Skeletal muscle tissue (tissue), 3 donors: ENCODE measurements at regions not wholly inside any gene's neighbourhood (a gene's known extent, or its start where the extent isn't known, plus 50 kb on each side); places are given as distances from the start of the nearest gene placed in this dataset.
"Not testable (repeated sequence)": the region's sequence is repeated elsewhere in the genome, so short reads cannot be mapped to it uniquely, and the experiment has no call there.

Source experiments
- H3K27ac ChIP-seq: one replicate; pipeline ENCODE4 v1.7.0; 2013; ENCODE audit warnings: mild to moderate bottlenecking, low read depth, low read length, inconsistent platforms
- H3K27me3 ChIP-seq, 3 donors: one replicate each; pipeline ENCODE4 v1.7.0; 2013; ENCODE audit warnings: low read length in 3 of 3; ENCODE audit not compliant: control insufficient read depth in 3 of 3, insufficient read depth in 3 of 3
- H3K36me3 ChIP-seq, 3 donors: one replicate each; pipeline ENCODE4 v1.7.0; 2013; ENCODE audit warnings: low read length in 3 of 3; ENCODE audit not compliant: control insufficient read depth in 3 of 3, insufficient read depth in 3 of 3
- H3K4me1 ChIP-seq, 3 donors: one replicate each; pipeline ENCODE4 v1.7.0; 2013; ENCODE audit warnings: low read length in 3 of 3, mild to moderate bottlenecking in 3 of 3; ENCODE audit not compliant: control insufficient read depth in 3 of 3, insufficient read depth in 3 of 3
- H3K4me3 ChIP-seq, 3 donors: one replicate each; pipeline ENCODE4 v1.7.0; 2013; ENCODE audit warnings: low read length in 3 of 3
- H3K9ac ChIP-seq, 3 donors: one replicate each; pipeline ENCODE4 v1.7.0; 2013; ENCODE audit warnings: low read length in 3 of 3, mild to moderate bottlenecking in 3 of 3, moderate library complexity in 2 of 3, low read depth in 1 of 3
- H3K9me3 ChIP-seq, 3 donors: one replicate each; pipeline ENCODE4 v1.7.0; 2013; ENCODE audit warnings: low read length in 3 of 3; ENCODE audit not compliant: control insufficient read depth in 3 of 3
- donor health status: Osteomylitis.

DNA sequence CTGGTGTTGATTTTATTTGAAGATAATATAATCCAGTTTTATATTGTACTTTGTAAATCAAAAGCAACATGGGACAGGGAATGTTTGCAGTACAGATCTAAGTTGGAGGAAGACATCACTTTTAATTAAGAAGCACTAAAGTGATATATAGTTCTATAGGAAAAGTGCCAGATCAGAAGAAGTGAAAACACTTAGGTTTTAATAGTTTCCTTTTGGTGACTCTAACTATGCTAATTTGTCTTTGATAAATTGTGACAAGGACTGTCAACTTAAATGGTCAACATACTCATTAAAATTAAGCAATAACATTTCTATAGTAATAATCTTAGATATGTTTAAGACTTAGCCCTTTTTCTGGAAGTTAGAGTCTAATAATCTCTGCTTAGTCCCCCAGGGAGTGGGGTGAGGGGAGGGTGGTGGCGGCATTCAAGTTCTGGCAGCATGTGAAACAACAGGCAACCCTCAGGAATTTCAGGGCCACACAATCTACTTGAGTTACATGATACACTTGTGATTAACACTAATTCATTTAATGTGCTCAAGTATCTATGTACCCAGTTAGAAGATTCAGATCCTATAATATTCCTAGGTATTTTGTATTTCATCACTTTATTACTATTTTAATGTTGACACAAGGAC is 1026.5 kb downstream of the NR2F1-AS1 start:
- Histone ChIP-seq H3K4me1 (no peaks in the 10 kb centered on the region), H3K4me3 (no peak overlapping the region)

DNA sequence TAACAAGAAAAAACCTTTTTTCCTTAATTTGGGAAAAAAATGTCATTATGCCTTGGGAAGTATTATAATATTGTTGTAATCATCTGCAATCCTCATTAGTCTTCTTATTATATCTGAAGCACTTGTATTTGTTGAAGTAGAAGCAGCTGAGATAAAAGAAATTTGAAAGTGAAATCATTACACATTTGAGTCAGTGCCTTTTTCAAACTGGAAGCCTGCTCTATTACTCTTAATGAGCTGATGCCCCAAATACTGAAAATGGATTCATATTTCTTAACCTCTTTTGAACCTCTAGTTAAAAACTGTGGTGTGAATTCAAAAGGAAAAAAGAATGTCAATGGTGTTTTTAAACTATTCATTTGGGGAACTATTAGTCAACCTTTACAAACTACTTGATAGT is 1027.7 kb downstream of the NR2F1-AS1 start:
- H3K36me3 ChIP-seq, result no peaks in the 10 kb centered on the region
- H3K4me1 ChIP-seq, result no peaks in the 10 kb centered on the region
- H3K4me3 ChIP-seq, result no peak overlapping the region
- H3K9me3 ChIP-seq, result no peaks in the 10 kb centered on the region
- no peak overlapping the region for H3K27ac ChIP-seq
- H3K27me3 ChIP-seq, result no peaks in the 10 kb centered on the region
- no peak overlapping the region for H3K9ac ChIP-seq

More for the DNA sequence above, 1026.5 kb downstream of the NR2F1-AS1 start:
- Histone ChIP-seq H3K27me3 (no peaks in the 10 kb centered on the region), H3K36me3 (no peaks in the 10 kb centered on the region), H3K9ac (no peak overlapping the region), H3K27ac (no peak overlapping the region), H3K9me3 (no peaks in the 10 kb centered on the region)

DNA sequence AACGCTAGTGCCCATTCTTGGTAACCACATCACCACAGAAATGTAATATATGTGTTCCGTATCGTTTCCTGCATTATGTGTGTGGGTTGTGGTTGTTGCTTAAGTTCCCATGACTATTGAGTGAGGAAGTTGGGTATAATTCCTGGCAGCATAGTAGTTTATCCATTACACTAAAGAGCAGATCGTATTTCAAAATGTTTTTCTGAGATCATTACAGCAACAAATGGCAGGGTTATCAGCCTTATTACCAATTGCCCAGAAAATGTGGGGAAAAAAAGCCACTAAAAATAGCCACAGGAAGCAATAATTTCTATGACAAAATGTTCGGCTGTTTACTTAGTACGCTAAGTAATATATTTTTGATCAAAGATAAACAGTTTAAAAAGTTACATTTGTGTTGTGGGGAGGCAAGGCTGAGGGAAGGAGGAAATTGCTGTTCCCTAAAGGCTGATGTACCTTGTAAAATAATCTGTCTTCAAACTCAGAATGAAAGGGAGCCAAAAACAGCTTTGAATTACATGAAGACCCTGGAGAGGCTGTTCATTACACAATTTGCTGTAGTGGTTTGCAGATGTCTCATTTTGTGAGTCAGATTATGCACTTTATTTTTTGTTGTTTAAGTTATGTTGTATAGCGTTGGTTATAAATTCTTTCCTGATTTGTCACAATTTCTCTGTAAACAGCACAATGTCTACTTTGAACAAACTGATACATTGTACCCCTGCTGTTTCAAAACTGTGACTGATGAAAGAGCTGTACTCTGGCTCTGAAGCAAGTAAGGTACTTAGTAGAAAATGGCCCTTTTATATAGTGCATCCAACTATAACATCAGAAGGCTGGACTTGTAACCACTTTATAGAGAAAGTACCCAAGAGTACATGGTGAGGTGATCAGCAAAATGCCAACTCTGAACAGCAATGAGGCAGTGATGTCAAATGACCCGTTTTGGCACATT is 1028.5 kb downstream of the NR2F1-AS1 start:
- Histone ChIP-seq H3K9me3 (no peaks in the 10 kb centered on the region), H3K27ac (no peak overlapping the region), H3K4me3 (no peak overlapping the region), H3K36me3 (no peaks in the 10 kb centered on the region), H3K9ac (no peak overlapping the region), H3K4me1 (no peaks in the 10 kb centered on the region), H3K27me3 (no peaks in the 10 kb centered on the region)

DNA sequence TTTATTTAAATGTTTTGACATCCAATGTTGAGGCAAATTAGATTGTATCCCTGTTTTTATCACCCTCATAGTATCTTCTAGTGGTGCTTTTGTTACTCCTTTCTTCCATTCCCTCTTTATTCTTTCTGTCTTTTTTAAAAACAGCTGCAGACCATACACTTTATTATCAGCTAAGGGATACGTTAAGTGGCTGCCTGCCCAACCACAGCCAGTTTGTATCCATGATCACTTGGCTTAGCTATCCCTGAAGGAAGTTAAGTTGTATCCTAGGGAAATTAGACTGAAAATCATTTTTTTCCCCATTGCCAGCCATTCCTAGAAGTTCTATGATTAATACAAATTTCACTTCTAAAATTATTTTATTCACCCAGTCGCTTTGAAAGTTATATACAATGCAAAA is 1032.7 kb downstream of the NR2F1-AS1 start:
- Histone ChIP-seq H3K27ac (no peak overlapping the region), H3K9ac (no peak overlapping the region), H3K4me3 (no peak overlapping the region), H3K27me3 (no peaks in the 10 kb centered on the region), H3K4me1 (no peaks in the 10 kb centered on the region), H3K9me3 (no peaks in the 10 kb centered on the region), H3K36me3 (no peaks in the 10 kb centered on the region)

DNA sequence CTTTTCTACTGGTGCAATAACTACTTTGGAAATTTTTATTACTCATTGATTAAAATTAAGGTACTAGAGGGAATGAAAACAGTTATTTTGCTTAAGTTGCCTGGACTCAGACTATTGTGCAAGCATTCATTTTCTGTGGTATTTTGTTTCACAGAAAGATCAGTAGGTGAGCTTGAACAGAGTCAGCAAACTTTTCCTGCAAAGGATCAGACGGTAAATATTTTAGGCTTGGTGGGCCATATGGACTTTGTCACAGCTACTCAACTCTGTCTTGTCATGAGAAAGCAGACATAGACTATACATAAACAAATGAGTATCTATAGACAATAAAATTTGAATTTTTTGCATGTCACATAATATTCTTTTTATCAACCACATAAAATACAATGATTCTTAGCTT is 1036.4 kb downstream of the NR2F1-AS1 start:
- Histone ChIP-seq H3K4me3 (no peak overlapping the region), H3K27ac (no peak overlapping the region), H3K9ac (no peak overlapping the region), H3K4me1 (no peaks in the 10 kb centered on the region), H3K36me3 (no peaks in the 10 kb centered on the region), H3K9me3 (no peaks in the 10 kb centered on the region), H3K27me3 (no peaks in the 10 kb centered on the region)

DNA sequence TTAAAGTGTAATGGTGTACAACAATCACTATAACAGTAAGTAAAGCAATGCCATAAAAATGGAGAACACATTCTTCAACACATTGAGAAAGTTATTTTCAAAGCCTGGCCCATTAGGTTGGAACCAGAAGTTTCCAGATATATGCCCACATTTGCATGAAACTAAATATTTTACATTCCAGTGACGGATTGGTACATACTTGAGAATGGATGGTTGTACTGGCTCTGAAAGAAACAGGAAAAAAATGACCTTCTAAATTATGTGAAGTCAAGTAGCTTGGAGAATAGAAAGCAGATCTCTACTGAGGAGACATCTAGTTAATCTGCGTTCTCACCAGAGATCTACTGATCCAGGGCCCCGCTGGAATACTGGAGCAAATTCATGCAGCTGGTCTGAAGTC is 1037.0 kb downstream of the NR2F1-AS1 start:
- Histone ChIP-seq H3K36me3 (no peaks in the 10 kb centered on the region), H3K4me1 (no peaks in the 10 kb centered on the region), H3K27me3 (no peaks in the 10 kb centered on the region), H3K9me3 (no peaks in the 10 kb centered on the region), H3K9ac (no peak overlapping the region), H3K4me3 (no peak overlapping the region), H3K27ac (no peak overlapping the region)

DNA sequence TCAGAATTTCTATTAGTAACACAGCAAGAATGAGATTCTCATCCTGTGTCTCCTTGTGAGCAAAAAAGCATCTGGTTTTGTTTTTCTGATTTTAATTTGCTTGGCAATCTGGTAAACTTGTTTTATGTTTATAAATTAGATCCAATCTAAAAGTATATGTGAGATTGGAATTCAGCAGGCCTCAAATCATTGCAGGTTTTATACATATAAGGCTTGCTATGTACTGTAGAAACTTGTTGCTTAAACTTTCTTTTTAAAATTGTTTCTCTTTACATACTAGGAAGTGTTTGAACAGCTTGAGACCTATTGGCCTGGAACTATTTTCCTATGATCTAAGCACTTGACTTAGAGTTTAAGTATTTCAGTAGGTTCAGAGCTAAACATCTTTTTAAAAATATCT is 1037.8 kb downstream of the NR2F1-AS1 start:
- H3K36me3 ChIP-seq, result no peaks in the 10 kb centered on the region
- no peaks in the 10 kb centered on the region for H3K27me3 ChIP-seq
- no peak overlapping the region for H3K27ac ChIP-seq

DNA sequence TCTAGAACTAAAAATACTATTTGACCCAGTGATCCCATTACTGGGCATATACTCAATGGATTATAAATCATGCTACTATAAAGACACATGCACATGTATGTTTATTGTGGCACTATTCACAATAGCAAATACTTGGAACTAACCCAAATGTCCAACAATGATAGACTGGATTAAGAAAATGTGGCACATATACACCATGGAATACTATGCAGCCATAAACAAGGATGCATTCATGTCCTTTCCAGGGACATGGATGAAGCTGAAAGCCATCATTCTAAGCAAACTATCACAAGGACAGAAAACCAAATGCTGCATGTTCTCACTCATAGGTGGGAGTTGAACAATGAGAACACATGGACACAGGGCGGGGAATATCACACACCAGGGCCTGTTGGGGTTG is 1039.0 kb downstream of the NR2F1-AS1 start:
- not testable (repeated sequence) for H3K9ac ChIP-seq, H3K27ac ChIP-seq, H3K36me3 ChIP-seq, H3K4me1 ChIP-seq, H3K27me3 ChIP-seq, H3K9me3 ChIP-seq, H3K4me3 ChIP-seq

More for the DNA sequence above, 1037.8 kb downstream of the NR2F1-AS1 start:
- Histone ChIP-seq H3K9ac (no peak overlapping the region), H3K4me3 (no peak overlapping the region), H3K9me3 (no peaks in the 10 kb centered on the region), H3K4me1 (no peaks in the 10 kb centered on the region)

DNA sequence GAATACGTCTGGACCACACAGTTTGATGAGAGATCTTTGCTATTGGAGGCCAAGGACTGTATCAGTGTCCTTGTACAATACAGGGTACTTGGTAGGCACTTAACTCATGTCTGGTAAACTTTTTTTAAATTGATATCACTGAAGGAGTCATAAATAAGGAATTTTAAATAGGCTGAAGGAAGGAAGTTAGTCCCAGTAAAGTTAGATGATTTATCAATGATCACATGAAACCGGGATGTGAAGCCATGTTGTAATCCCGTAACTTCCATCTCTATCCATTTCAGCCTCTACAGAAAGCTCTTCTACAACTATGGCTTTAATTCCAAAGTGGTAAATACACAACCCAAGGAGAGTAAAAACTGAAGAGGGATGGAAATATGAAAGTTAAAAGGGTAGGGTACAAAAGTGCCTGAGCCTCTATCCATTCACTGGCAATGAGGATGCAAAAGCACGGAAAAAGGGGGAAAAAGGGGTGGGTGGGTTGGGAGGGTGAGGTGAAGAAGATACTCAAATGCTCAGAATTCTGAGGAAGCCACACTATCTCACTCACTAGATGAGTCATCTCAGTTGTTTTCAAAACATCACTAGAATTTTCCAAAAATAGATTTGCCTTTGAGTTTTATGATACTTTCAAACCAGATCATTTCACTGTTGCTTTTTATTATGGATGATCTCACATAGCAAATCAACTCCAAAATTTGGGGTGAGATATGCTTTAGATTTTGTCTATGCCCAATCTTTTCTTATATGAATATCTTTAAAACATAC is 1053.5 kb downstream of the NR2F1-AS1 start:
- Histone ChIP-seq H3K36me3 (no peaks in the 10 kb centered on the region), H3K9me3 (no peaks in the 10 kb centered on the region), H3K4me1 (no peaks in the 10 kb centered on the region), H3K4me3 (no peak overlapping the region), H3K9ac (no peak overlapping the region), H3K27me3 (no peaks in the 10 kb centered on the region), H3K27ac (no peak overlapping the region)

DNA sequence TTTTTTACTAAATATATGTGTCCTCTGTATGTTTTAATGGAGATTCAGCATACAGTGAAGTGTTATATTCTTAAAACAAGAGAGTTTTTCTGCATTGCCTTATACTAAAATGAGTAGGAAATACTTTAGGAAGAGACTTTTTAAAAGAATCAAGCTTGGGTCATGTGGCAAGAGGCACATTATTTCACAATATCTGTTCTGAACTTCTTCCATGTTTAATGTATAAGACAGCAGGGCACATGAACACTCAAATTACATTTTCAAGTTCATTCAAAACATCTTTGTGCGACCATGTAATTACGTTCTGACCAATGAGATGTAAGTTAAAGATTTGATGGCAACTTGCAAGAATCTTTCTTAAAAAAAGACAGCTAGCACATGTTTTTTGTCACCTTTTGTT is 1055.9 kb downstream of the NR2F1-AS1 start:
- Histone ChIP-seq H3K9me3 (no peaks in the 10 kb centered on the region), H3K4me3 (no peak overlapping the region), H3K9ac (no peak overlapping the region), H3K27me3 (no peaks in the 10 kb centered on the region), H3K27ac (no peak overlapping the region), H3K36me3 (no peaks in the 10 kb centered on the region), H3K4me1 (no peaks in the 10 kb centered on the region)
